ENCODE measurements at regions not wholly inside any gene's neighbourhood (a gene's known extent, or its start where the extent isn't known, plus 50 kb on each side); places are given as distances from the start of the nearest gene placed in this dataset.

DNA sequence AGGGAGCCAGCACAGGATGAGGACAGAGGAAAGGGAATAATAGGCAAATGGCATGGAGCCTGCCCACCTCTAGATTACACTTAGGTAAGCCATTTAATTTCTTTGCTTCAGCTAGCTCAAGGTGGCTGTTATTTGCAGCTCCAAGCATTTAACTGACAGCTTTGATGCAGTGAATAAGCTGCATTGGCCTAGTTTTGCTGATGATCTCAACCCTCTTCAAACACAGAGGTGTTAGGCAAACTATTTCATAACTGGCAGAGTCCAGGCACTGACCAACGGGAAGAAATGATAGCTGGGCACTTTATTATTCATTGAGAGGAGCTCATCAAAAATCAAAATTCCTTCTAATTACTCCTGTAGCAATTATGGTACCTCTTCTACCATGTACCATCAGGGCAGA is 317.4 kb downstream of the BMPER start:
- TF ChIP-seq POLR2AphosphoS5 (IDR thresholded peaks at IDR 0.05) (no peak), POLR2A (IDR thresholded peaks at IDR 0.05) (no peak)
- TF ChIP-seq, protein P1, sequence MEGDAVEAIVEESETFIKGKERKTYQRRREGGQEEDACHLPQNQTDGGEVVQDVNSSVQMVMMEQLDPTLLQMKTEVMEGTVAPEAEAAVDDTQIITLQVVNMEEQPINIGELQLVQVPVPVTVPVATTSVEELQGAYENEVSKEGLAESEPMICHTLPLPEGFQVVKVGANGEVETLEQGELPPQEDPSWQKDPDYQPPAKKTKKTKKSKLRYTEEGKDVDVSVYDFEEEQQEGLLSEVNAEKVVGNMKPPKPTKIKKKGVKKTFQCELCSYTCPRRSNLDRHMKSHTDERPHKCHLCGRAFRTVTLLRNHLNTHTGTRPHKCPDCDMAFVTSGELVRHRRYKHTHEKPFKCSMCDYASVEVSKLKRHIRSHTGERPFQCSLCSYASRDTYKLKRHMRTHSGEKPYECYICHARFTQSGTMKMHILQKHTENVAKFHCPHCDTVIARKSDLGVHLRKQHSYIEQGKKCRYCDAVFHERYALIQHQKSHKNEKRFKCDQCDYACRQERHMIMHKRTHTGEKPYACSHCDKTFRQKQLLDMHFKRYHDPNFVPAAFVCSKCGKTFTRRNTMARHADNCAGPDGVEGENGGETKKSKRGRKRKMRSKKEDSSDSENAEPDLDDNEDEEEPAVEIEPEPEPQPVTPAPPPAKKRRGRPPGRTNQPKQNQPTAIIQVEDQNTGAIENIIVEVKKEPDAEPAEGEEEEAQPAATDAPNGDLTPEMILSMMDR (IDR thresholded peaks at IDR 0.05) = no peak

All from breast epithelium (tissue), 3 donors.